ENCODE measurements at regions not wholly inside any gene's neighbourhood (a gene's known extent, or its start where the extent isn't known, plus 50 kb on each side); places are given as distances from the start of the nearest gene placed in this dataset.

- TF ChIP-seq, protein P1, sequence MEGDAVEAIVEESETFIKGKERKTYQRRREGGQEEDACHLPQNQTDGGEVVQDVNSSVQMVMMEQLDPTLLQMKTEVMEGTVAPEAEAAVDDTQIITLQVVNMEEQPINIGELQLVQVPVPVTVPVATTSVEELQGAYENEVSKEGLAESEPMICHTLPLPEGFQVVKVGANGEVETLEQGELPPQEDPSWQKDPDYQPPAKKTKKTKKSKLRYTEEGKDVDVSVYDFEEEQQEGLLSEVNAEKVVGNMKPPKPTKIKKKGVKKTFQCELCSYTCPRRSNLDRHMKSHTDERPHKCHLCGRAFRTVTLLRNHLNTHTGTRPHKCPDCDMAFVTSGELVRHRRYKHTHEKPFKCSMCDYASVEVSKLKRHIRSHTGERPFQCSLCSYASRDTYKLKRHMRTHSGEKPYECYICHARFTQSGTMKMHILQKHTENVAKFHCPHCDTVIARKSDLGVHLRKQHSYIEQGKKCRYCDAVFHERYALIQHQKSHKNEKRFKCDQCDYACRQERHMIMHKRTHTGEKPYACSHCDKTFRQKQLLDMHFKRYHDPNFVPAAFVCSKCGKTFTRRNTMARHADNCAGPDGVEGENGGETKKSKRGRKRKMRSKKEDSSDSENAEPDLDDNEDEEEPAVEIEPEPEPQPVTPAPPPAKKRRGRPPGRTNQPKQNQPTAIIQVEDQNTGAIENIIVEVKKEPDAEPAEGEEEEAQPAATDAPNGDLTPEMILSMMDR (IDR thresholded peaks at IDR 0.05): no peak
- TF ChIP-seq EP300 (IDR thresholded peaks at IDR 0.05): no peak
- TF ChIP-seq POLR2AphosphoS5 (IDR thresholded peaks at IDR 0.05): no peak
- no peak for TF ChIP-seq POLR2A (IDR thresholded peaks at IDR 0.05; ENCODE audit: low read depth)
- Histone ChIP-seq H3K27me3 (no peaks in the 10 kb centered on the region), H3K4me3 (no peak overlapping the region), H3K36me3 (no peaks in the 10 kb centered on the region), H3K4me1 (no peaks in the 10 kb centered on the region), H3K27ac (replicated peaks in 1 of 4) (no peak overlapping the region), H3K9me3 (no peaks in the 10 kb centered on the region)
- intact Hi-C loops (cut with DNase I): no loop called here
- no peak for DNase-seq (ENCODE audit: extremely low spot score)
- 80% methylated on average over 3 of the region's 3 CpGs for WGBS
Observed at GRCh38 chr11:101306721-101307120, 177.1 kb upstream of the PGR start.

GRCh38 chr11:101305496-101305895 is 175.9 kb upstream of the PGR start:
- H3K27ac ChIP-seq (replicated peaks in 1 of 4): no peak overlapping the region
- no peaks in the 10 kb centered on the region for H3K36me3 ChIP-seq
- intact Hi-C loops (cut with DNase I): no loop called here
- no peak for DNase-seq (ENCODE audit: extremely low spot score)
- H3K4me1 ChIP-seq: no peaks in the 10 kb centered on the region
- H3K27me3 ChIP-seq: no peaks in the 10 kb centered on the region
- H3K4me3 ChIP-seq: no peak overlapping the region
- H3K9me3 ChIP-seq: no peaks in the 10 kb centered on the region
- TF ChIP-seq POLR2AphosphoS5 (IDR thresholded peaks at IDR 0.05): no peak
- TF ChIP-seq POLR2A (IDR thresholded peaks at IDR 0.05; ENCODE audit: low read depth): no peak
- TF ChIP-seq, protein P1 (IDR thresholded peaks at IDR 0.05): no peak
- no peak for TF ChIP-seq EP300 (IDR thresholded peaks at IDR 0.05)
- 77% methylated on average over 1 of the region's 1 CpG for WGBS

GRCh38 chr11:101299210-101299609 is 169.6 kb upstream of the PGR start:
- WGBS: 71% methylated on average over 6 of the region's 6 CpGs
- H3K9me3 ChIP-seq: peaks cover 0 to 9% (median 0%) of the 10 kb centered on the region in 4 donors
- DNase-seq (ENCODE audit: extremely low spot score): no peak
- TF ChIP-seq POLR2AphosphoS5 (IDR thresholded peaks at IDR 0.05) (no peak), EP300 (IDR thresholded peaks at IDR 0.05) (no peak), POLR2A (IDR thresholded peaks at IDR 0.05; ENCODE audit: low read depth) (no peak)
- TF ChIP-seq, protein P1 (IDR thresholded peaks at IDR 0.05): no peak
- H3K27me3 ChIP-seq: no peaks in the 10 kb centered on the region
- no peak overlapping the region for H3K4me3 ChIP-seq
- no peak overlapping the region for H3K27ac ChIP-seq (replicated peaks in 1 of 4)
- intact Hi-C loops (cut with DNase I): no loop called here
- H3K36me3 ChIP-seq: no peaks in the 10 kb centered on the region
- H3K4me1 ChIP-seq: no peaks in the 10 kb centered on the region

- Histone ChIP-seq H3K27ac (replicated peaks in 1 of 4) (no peak overlapping the region), H3K4me1 (no peaks in the 10 kb centered on the region), H3K4me3 (no peak overlapping the region), H3K9me3 (peaks cover 0 to 9% (median 0%) of the 10 kb centered on the region in 4 donors), H3K27me3 (no peaks in the 10 kb centered on the region), H3K36me3 (no peaks in the 10 kb centered on the region)
- TF ChIP-seq POLR2A (IDR thresholded peaks at IDR 0.05; ENCODE audit: low read depth): no peak
- no peak for DNase-seq (ENCODE audit: extremely low spot score)
- intact Hi-C loops (cut with DNase I): no loop called here
Observed at GRCh38 chr11:101296896-101297295, 167.3 kb upstream of the PGR start.

- Histone ChIP-seq H3K4me3 (no peak overlapping the region), H3K27me3 (no peaks in the 10 kb centered on the region), H3K4me1 (no peaks in the 10 kb centered on the region), H3K27ac (replicated peaks in 1 of 4) (no peak overlapping the region), H3K9me3 (peaks cover 0 to 20% (median 11%) of the 10 kb centered on the region in 4 donors), H3K36me3 (no peaks in the 10 kb centered on the region)
- intact Hi-C loops (cut with DNase I): no loop called here
- no peak for DNase-seq (ENCODE audit: extremely low spot score)
- WGBS: 67% methylated on average over 2 of the region's 2 CpGs
- TF ChIP-seq EP300 (IDR thresholded peaks at IDR 0.05): no peak
- TF ChIP-seq, protein P1 (IDR thresholded peaks at IDR 0.05): no peak
- no peak for TF ChIP-seq POLR2A (IDR thresholded peaks at IDR 0.05; ENCODE audit: low read depth)
- no peak for TF ChIP-seq POLR2AphosphoS5 (IDR thresholded peaks at IDR 0.05)
Observed at GRCh38 chr11:101292661-101293240, 163.1 kb upstream of the PGR start.
